Upper lobe of left lung (tissue), 4 donors: ENCODE measurements at regions not wholly inside any gene's neighbourhood (a gene's known extent, or its start where the extent isn't known, plus 50 kb on each side); places are given as distances from the start of the nearest gene placed in this dataset.

ENCODE experiments used
- POLR2A ChIP-seq, 4 donors: fragments of 450-650 bp; IDR thresholded peaks; one replicate each; pipeline ENCODE4 v1.5.1; 2016 to 2017; ENCODE audit warnings: antibody characterized with exemption in 4 of 4, mild to moderate bottlenecking in 2 of 4
- POLR2AphosphoS5 ChIP-seq, 2 donors: sonication (generic); formaldehyde crosslinking; IDR thresholded peaks; one replicate each; pipeline ENCODE4 v1.5.1; 2017; ENCODE audit warnings: antibody characterized with exemption in 2 of 2
- TF ChIP-seq, protein P1 (sequence below), 6 experiments: fragments of 450-650 bp in 4 of 6; fragments of 200-600 bp in 2 of 6; sonication (generic) in 2 of 6; IDR thresholded peaks; one replicate each; pipeline ENCODE4 v1.5.1; 2016 to 2019; ENCODE audit warnings: antibody characterized with exemption in 6 of 6

DNA sequence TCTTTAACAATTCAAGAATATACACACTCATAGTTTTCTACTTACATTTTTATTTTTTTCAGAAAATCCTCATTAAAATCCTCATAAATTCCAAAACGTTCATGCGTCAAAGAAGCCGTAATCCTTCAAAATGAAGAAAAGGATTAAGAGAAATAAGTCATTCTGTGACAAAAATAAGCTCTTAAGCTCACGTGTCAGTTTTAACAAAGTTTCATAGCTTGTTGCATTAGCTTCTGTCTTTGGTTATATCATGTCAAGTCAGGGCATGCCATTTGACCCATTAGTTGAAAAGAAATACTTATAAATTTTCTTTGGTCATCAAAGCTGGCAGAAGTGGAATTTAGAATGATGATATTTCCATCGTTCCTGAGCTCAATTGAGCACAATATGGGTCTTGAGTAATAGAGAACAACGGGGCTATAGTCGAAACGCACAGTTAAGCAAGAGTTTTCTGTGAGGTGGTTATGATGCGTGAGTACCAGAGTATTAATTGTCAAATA is 185.2 kb upstream of the CTSO start:
- TF ChIP-seq, protein P1, sequence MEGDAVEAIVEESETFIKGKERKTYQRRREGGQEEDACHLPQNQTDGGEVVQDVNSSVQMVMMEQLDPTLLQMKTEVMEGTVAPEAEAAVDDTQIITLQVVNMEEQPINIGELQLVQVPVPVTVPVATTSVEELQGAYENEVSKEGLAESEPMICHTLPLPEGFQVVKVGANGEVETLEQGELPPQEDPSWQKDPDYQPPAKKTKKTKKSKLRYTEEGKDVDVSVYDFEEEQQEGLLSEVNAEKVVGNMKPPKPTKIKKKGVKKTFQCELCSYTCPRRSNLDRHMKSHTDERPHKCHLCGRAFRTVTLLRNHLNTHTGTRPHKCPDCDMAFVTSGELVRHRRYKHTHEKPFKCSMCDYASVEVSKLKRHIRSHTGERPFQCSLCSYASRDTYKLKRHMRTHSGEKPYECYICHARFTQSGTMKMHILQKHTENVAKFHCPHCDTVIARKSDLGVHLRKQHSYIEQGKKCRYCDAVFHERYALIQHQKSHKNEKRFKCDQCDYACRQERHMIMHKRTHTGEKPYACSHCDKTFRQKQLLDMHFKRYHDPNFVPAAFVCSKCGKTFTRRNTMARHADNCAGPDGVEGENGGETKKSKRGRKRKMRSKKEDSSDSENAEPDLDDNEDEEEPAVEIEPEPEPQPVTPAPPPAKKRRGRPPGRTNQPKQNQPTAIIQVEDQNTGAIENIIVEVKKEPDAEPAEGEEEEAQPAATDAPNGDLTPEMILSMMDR (IDR thresholded peaks at IDR 0.05), result no peak
- no peak for TF ChIP-seq POLR2AphosphoS5 (IDR thresholded peaks at IDR 0.05)
- no peak for TF ChIP-seq POLR2A (IDR thresholded peaks at IDR 0.05)
